Mammary epithelial cell (primary cell): ENCODE measurements at regions not wholly inside any gene's neighbourhood (a gene's known extent, or its start where the extent isn't known, plus 50 kb on each side); places are given as distances from the start of the nearest gene placed in this dataset.

Source experiments
- EZH2 ChIP-seq: IDR thresholded peaks from 2 replicates; pipeline ENCODE4 v1.6.1; 2012; ENCODE audit warnings: low read length, inconsistent platforms, borderline replicate concordance
- TF ChIP-seq, protein P1 (sequence below), 2 donors: IDR thresholded peaks in 1 of 2; conservative IDR thresholded peaks in 1 of 2; 2 replicates each; pipeline ENCODE4 v1.5.1; 2011 to 2012; ENCODE audit warnings: inconsistent platforms in 2 of 2, low read length in 2 of 2, mild to moderate bottlenecking in 2 of 2, control low read depth in 1 of 2, low read depth in 1 of 2; ENCODE audit not compliant: insufficient read depth in 1 of 2; ENCODE audit errors: extremely low read depth in 1 of 2

DNA sequence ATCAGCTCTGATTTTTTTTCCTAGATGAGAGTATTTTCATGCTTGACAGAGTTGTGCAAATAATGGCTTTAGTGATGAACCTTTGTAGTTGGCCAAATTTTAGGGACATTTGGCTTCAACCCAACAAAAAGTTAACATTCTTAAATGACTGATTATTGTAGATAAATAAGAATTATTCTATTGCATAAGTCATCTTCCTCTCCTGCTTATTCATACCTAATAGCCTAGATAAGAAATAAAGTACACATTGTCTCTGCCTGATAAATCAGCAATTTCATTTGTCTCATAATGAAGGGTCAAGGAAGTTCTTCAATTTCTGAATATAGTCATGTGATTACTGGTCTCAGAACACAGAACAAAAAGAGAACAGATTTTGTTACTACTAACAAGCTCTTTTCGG is 428.9 kb upstream of the IL12A start:
- TF ChIP-seq, protein P1, sequence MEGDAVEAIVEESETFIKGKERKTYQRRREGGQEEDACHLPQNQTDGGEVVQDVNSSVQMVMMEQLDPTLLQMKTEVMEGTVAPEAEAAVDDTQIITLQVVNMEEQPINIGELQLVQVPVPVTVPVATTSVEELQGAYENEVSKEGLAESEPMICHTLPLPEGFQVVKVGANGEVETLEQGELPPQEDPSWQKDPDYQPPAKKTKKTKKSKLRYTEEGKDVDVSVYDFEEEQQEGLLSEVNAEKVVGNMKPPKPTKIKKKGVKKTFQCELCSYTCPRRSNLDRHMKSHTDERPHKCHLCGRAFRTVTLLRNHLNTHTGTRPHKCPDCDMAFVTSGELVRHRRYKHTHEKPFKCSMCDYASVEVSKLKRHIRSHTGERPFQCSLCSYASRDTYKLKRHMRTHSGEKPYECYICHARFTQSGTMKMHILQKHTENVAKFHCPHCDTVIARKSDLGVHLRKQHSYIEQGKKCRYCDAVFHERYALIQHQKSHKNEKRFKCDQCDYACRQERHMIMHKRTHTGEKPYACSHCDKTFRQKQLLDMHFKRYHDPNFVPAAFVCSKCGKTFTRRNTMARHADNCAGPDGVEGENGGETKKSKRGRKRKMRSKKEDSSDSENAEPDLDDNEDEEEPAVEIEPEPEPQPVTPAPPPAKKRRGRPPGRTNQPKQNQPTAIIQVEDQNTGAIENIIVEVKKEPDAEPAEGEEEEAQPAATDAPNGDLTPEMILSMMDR (conservative IDR thresholded peaks at IDR 0.05 in 1 of 2, IDR thresholded peaks at IDR 0.05 in 1 of 2; ENCODE audit: extremely low read depth in 1 of 2, insufficient read depth in 1 of 2, low read depth in 1 of 2, low read length in 2 of 2), result no peak
- TF ChIP-seq EZH2, result no peak
